Vagina (tissue), 2 donors: ENCODE measurements at regions not wholly inside any gene's neighbourhood (a gene's known extent, or its start where the extent isn't known, plus 50 kb on each side); places are given as distances from the start of the nearest gene placed in this dataset.

Source experiments
- DNase-seq, 2 donors: peaks; one replicate each; pipeline ENCODE4 v3.0.0-alpha.2; 2017; ENCODE audit errors: extremely low spot score in 2 of 2
- H3K27ac ChIP-seq: fragments of 200-600 bp; sonication (generic); one replicate; pipeline ENCODE4 v1.5.1; 2019
- H3K27me3 ChIP-seq: fragments of 200-600 bp; sonication (generic); one replicate; pipeline ENCODE4 v1.5.1; 2019
- H3K36me3 ChIP-seq, 2 donors: fragments of 200-600 bp; sonication (generic); one replicate each; pipeline ENCODE4 v1.5.1; 2017 to 2019
- H3K4me1 ChIP-seq: fragments of 200-600 bp; sonication (generic); one replicate; pipeline ENCODE4 v1.5.1; 2019
- H3K4me3 ChIP-seq, 2 donors: fragments of 200-600 bp; sonication (generic); 1 replicate in 1 of 2; 2 replicates in 1 of 2; pipeline ENCODE4 v1.5.1; 2016 to 2019
- H3K9me3 ChIP-seq: fragments of 200-600 bp; sonication (generic); one replicate; pipeline ENCODE4 v1.5.1; 2019
- POLR2A ChIP-seq, 2 donors: fragments of 450-650 bp; IDR thresholded peaks; one replicate each; pipeline ENCODE4 v1.6.1; 2017; ENCODE audit warnings: antibody characterized with exemption in 2 of 2, mild to moderate bottlenecking in 2 of 2, moderate library complexity in 2 of 2
- POLR2AphosphoS5 ChIP-seq, 2 donors: sonication (generic); formaldehyde crosslinking; IDR thresholded peaks; one replicate each; pipeline ENCODE4 v1.9.0; 2017; ENCODE audit warnings: antibody characterized with exemption in 2 of 2, mild to moderate bottlenecking in 2 of 2, low read depth in 1 of 2; ENCODE audit not compliant: insufficient read depth in 1 of 2
- intact Hi-C: fragments of 100-400 bp; cut with DNase I; formaldehyde crosslinking; loops from one replicate; pipeline ENCODE4 v1.15.1; 2023
- TF ChIP-seq, protein P1 (sequence below), 3 experiments: fragments of 450-650 bp in 2 of 3; fragments of 200-600 bp in 1 of 3; sonication (generic) in 1 of 3; IDR thresholded peaks; one replicate each; pipeline ENCODE4 v1.5.1; 2017 to 2019; ENCODE audit warnings: antibody characterized with exemption in 3 of 3, mild to moderate bottlenecking in 2 of 3, moderate library complexity in 2 of 3

DNA sequence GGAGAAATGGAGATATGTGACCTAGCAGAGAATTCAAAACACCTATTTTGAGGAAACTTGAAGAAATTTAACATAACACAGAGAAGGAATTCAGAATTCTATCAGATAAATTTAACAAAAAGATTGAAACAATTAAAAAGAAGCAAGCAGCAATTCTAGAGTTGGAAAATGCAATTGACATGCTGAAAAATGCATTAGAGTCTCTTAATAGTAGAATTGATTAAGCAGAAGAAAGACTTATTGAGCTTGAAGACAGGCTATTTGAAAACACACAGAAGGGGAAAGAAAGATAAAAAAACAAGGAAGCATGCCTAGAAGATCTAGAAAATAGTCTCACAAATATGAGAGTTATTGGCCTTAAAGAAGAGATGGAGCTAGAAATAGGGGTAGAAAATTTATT lies 87.8 kb upstream of the SLC1A1 start:
- Histone ChIP-seq H3K27ac (no peak overlapping the region), H3K36me3 (no peaks in the 10 kb centered on the region), H3K9me3 (no peaks in the 10 kb centered on the region), H3K4me1 (no peaks in the 10 kb centered on the region), H3K27me3 (no peaks in the 10 kb centered on the region), H3K4me3 (no peak overlapping the region)
- no peak for TF ChIP-seq POLR2A (IDR thresholded peaks at IDR 0.05)
- TF ChIP-seq, protein P1, sequence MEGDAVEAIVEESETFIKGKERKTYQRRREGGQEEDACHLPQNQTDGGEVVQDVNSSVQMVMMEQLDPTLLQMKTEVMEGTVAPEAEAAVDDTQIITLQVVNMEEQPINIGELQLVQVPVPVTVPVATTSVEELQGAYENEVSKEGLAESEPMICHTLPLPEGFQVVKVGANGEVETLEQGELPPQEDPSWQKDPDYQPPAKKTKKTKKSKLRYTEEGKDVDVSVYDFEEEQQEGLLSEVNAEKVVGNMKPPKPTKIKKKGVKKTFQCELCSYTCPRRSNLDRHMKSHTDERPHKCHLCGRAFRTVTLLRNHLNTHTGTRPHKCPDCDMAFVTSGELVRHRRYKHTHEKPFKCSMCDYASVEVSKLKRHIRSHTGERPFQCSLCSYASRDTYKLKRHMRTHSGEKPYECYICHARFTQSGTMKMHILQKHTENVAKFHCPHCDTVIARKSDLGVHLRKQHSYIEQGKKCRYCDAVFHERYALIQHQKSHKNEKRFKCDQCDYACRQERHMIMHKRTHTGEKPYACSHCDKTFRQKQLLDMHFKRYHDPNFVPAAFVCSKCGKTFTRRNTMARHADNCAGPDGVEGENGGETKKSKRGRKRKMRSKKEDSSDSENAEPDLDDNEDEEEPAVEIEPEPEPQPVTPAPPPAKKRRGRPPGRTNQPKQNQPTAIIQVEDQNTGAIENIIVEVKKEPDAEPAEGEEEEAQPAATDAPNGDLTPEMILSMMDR (IDR thresholded peaks at IDR 0.05): no peak
- TF ChIP-seq POLR2AphosphoS5 (IDR thresholded peaks at IDR 0.05; ENCODE audit: insufficient read depth in 1 of 2, low read depth in 1 of 2): no peak
- intact Hi-C loops: no loop called here
- no peak for DNase-seq

DNA sequence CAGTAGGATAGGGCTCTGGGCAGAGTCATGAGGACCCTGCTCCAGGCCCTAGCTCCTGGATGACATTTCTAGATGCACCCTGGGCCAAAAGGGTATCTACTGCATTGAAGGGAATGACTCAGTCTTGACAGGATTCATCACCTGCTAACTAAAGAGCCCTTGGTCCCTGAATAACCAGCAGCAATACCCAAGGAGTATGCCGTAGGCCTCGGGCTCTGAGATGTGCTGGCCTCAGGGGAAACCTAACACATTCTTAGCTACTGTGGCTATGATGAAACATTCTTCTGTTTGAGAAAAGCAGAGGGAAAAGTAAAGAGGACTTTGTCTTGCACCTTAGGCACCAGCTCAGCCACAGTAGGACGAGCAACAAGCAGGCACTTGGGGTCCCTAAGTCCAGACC lies 89.5 kb upstream of the SLC1A1 start:
- TF ChIP-seq POLR2AphosphoS5 (IDR thresholded peaks at IDR 0.05; ENCODE audit: insufficient read depth in 1 of 2, low read depth in 1 of 2) (no peak), POLR2A (IDR thresholded peaks at IDR 0.05) (no peak)
- TF ChIP-seq, protein P1 (IDR thresholded peaks at IDR 0.05): no peak

DNA sequence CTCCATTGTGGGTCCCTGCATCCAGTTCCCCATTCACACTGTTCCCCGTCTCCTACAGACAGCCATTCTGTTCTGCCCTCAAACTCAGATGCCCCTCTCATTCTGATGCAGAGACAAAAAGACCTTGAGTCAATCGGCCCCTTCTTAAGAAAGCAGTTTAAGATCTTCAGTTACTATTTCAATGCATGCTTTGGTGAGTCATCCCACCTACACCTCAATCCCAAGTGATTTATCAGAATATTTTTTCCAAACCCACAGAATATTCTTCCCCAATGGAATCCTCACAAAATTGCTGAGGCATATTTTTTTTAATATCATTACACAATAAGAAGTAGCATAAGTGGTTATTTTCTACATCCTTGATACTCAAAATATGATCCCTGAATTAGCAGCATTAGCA lies 92.4 kb upstream of the SLC1A1 start:
- Histone ChIP-seq H3K27ac (no peak overlapping the region), H3K27me3 (no peaks in the 10 kb centered on the region), H3K4me1 (no peaks in the 10 kb centered on the region), H3K4me3 (no peak overlapping the region), H3K36me3 (no peaks in the 10 kb centered on the region), H3K9me3 (no peaks in the 10 kb centered on the region)
- TF ChIP-seq POLR2A (IDR thresholded peaks at IDR 0.05) (no peak), POLR2AphosphoS5 (IDR thresholded peaks at IDR 0.05; ENCODE audit: insufficient read depth in 1 of 2, low read depth in 1 of 2) (no peak)
- TF ChIP-seq, protein P1 (IDR thresholded peaks at IDR 0.05): no peak
- no peak for DNase-seq
- intact Hi-C loops: no loop called here

More for the DNA sequence above, 89.5 kb upstream of the SLC1A1 start:
- Histone ChIP-seq H3K27me3 (no peaks in the 10 kb centered on the region), H3K36me3 (no peaks in the 10 kb centered on the region), H3K27ac (no peak overlapping the region), H3K9me3 (no peaks in the 10 kb centered on the region), H3K4me3 (no peak overlapping the region), H3K4me1 (no peaks in the 10 kb centered on the region)
- intact Hi-C loops: no loop called here
- no peak for DNase-seq

DNA sequence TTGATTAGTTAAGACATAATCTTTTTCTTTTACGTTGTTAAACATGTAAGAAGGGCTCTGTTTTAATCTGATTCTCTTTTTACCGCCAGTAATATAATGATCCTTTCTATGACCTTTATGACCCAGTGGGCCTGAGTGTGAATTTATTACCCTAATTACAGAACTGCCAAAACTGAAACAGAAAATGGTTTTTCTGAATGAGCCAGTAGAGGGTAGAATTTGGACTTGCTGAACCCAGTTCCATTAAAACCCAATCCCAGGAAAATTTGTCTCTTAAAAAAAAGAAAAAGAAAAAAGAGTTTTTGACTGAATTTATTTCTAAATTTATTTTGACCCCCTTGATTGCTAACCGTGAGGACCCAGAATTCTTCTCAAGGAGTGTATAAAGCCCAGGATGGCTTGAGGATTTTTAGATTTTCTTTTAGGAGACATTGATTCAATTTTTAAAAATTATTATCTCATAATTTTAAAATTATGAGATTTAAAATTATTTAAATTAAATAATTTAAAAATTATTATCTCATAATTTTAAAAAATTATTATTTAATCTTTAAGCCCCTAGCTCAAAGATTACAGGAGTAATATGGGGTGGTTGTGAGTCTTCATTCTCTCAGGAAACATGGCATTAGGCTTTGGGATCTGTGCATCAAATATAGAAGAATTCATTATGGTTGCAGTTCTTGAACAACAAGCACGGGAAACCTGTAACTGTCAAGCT lies 94.1 kb upstream of the GLIS3 start:
- DNase-seq: no peak
- intact Hi-C loops: no loop called here
- TF ChIP-seq POLR2A (IDR thresholded peaks at IDR 0.05) (no peak), POLR2AphosphoS5 (IDR thresholded peaks at IDR 0.05; ENCODE audit: insufficient read depth in 1 of 2, low read depth in 1 of 2) (no peak)
- TF ChIP-seq, protein P1 (IDR thresholded peaks at IDR 0.05): no peak
- no peaks in the 10 kb centered on the region for H3K4me1 ChIP-seq
- no peak overlapping the region for H3K4me3 ChIP-seq
- H3K27me3 ChIP-seq: no peaks in the 10 kb centered on the region
- H3K9me3 ChIP-seq: no peaks in the 10 kb centered on the region
- no peaks in the 10 kb centered on the region for H3K36me3 ChIP-seq
- H3K27ac ChIP-seq: no peak overlapping the region

DNA sequence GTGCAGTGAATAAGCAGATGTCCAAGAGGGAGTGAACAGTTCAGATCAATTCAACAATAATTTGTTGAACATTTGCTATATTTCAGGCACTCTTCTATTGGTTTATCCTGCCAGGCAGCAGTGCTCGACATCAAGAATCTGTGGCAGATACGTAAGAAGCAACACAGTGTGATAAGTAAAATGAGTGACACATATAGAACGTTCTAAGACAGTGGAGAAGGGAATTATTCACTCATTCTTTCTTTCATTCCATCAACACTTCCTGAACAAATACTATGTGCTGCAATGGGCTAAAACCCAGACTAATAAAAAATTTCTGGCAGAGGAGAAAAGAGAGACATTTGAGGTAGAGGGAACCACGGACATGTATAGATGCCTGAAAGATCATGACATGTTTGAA lies 89.9 kb upstream of the GLIS3 start:
- no peaks in the 10 kb centered on the region for H3K4me1 ChIP-seq
- no peaks in the 10 kb centered on the region for H3K9me3 ChIP-seq
- H3K27ac ChIP-seq: no peak overlapping the region
- TF ChIP-seq, protein P1 (IDR thresholded peaks at IDR 0.05): no peak
- TF ChIP-seq POLR2AphosphoS5 (IDR thresholded peaks at IDR 0.05; ENCODE audit: insufficient read depth in 1 of 2, low read depth in 1 of 2): no peak
- TF ChIP-seq POLR2A (IDR thresholded peaks at IDR 0.05): no peak
- H3K27me3 ChIP-seq: no peaks in the 10 kb centered on the region
- no peaks in the 10 kb centered on the region for H3K36me3 ChIP-seq
- H3K4me3 ChIP-seq: no peak overlapping the region
- intact Hi-C loops: no loop called here
- DNase-seq: no peak
